H1 (cell line): ENCODE measurements at regions not wholly inside any gene's neighbourhood (a gene's known extent, or its start where the extent isn't known, plus 50 kb on each side); places are given as distances from the start of the nearest gene placed in this dataset.

Source experiments
- CTCF ChIA-PET: fragments of 300-600 bp; sonication (Branson Sonifier 250); formaldehyde crosslinking; loops from one replicate; lab custom pipeline; 2021; ENCODE audit not compliant: partially characterized antibody; lab: Charles Lee
- POLR2A ChIA-PET: fragments of 300-600 bp; sonication (Branson Sonifier 250); formaldehyde crosslinking; loops from one replicate; lab custom pipeline; 2021; ENCODE audit warnings: inconsistent platforms; ENCODE audit not compliant: partially characterized antibody; lab: Charles Lee
- DNase-seq, 2 experiments: peaks; one replicate each; pipeline versions ENCODE4 v3.0.0 to v3.0.0-alpha.2; 2010 to 2022; ENCODE audit warnings: low spot score in 2 of 2, low read depth in 1 of 2, mixed read lengths in 1 of 2
- FAIRE-seq: peaks from 2 replicates; lab custom pipeline; 2011; peaks lifted over from hg19 to GRCh38; lab: Jason Lieb, UNC
- H2AFZ ChIP-seq: 2 replicates; pipeline ENCODE4 v1.8.1; 2012; ENCODE audit warnings: low read length, inconsistent platforms
- H2AK5ac ChIP-seq: 2 replicates; pipeline ENCODE4 v1.6.1; 2013; ENCODE audit warnings: low read depth, low read length
- H2BK120ac ChIP-seq: replicated peaks from 2 replicates; pipeline ENCODE3; 2013; ENCODE audit warnings: low read depth, low read length, inconsistent platforms
- H2BK12ac ChIP-seq: 2 replicates; pipeline ENCODE4 v1.6.1; 2013; ENCODE audit warnings: low read depth, low read length
- H2BK15ac ChIP-seq: 2 replicates; pipeline ENCODE4 v1.6.1; 2013; ENCODE audit warnings: low read length
- H2BK20ac ChIP-seq: 2 replicates; pipeline ENCODE4 v1.6.1; 2013; ENCODE audit warnings: low read length
- H2BK5ac ChIP-seq: 2 replicates; pipeline ENCODE4 v1.6.1; 2013; ENCODE audit warnings: low read depth, low read length
- H3K14ac ChIP-seq: 2 replicates; pipeline ENCODE4 v1.6.1; 2013; ENCODE audit warnings: inconsistent platforms; ENCODE audit not compliant: insufficient read length
- H3K18ac ChIP-seq: 2 replicates; pipeline ENCODE4 v1.6.1; 2013; ENCODE audit warnings: low read length; ENCODE audit errors: extremely low read depth
- H3K23ac ChIP-seq: 2 replicates; pipeline ENCODE4 v1.6.1; 2013; ENCODE audit warnings: inconsistent platforms; ENCODE audit not compliant: insufficient read length
- H3K23me2 ChIP-seq: 2 replicates; pipeline ENCODE4 v1.6.1; 2013; ENCODE audit warnings: low read depth, low read length
- H3K27ac ChIP-seq: 2 replicates; pipeline ENCODE4 v1.6.1; 2011; ENCODE audit warnings: low read depth, low read length, inconsistent platforms
- H3K27me3 ChIP-seq, 4 experiments: replicated peaks in 1 of 4; 1 replicate in 1 of 4; 2 replicates in 3 of 4; pipeline versions ENCODE4 v1.6.1 to v1.8.1; 2011 to 2013; ENCODE audit warnings: low read length in 3 of 4, mild to moderate bottlenecking in 3 of 4, inconsistent platforms in 2 of 4, mixed read lengths in 2 of 4, moderate library complexity in 1 of 4; ENCODE audit not compliant: control insufficient read depth in 3 of 4, insufficient read depth in 3 of 4; ENCODE audit errors: extremely low read depth in 1 of 4
- H3K36me3 ChIP-seq, 4 experiments: 2 replicates each; pipeline versions ENCODE4 v1.6.1 to v1.8.1; 2011 to 2013; ENCODE audit warnings: mild to moderate bottlenecking in 4 of 4, low read length in 3 of 4, moderate library complexity in 2 of 4, control low read depth in 1 of 4, inconsistent platforms in 1 of 4; ENCODE audit not compliant: insufficient read depth in 4 of 4, control insufficient read depth in 2 of 4
- H3K4ac ChIP-seq: replicated peaks from 2 replicates; pipeline ENCODE3; 2013; ENCODE audit warnings: low read length, low read depth, mixed read lengths, inconsistent platforms; ENCODE audit not compliant: insufficient read length
- H3K4me1 ChIP-seq, 4 experiments: replicated peaks in 1 of 4; 1 replicate in 1 of 4; 2 replicates in 3 of 4; pipeline versions ENCODE4 v1.6.1 to v1.8.1; 2011 to 2013; ENCODE audit warnings: low read length in 3 of 4, inconsistent platforms in 2 of 4, mixed read lengths in 1 of 4; ENCODE audit not compliant: insufficient read depth in 4 of 4, control insufficient read depth in 3 of 4
- H3K4me2 ChIP-seq, 2 experiments: 2 replicates each; pipeline versions ENCODE4 v1.6.1 to v1.8.1; 2011 to 2013; ENCODE audit warnings: low read depth in 2 of 2, low read length in 2 of 2, control low read depth in 1 of 2, inconsistent platforms in 1 of 2, mild to moderate bottlenecking in 1 of 2; ENCODE audit not compliant: insufficient read depth in 1 of 2
- H3K4me3 ChIP-seq, 4 experiments: fragments of 200-600, 300-600 bp in 1 of 4; sonication (generic), shearing (Covaris generic), sonication (Bioruptor Twin) in 1 of 4; 2 replicates each; pipeline versions ENCODE4 v1.5.1 to v1.8.1; 2011 to 2016; ENCODE audit warnings: low read length in 4 of 4, low read depth in 3 of 4, control low read depth in 2 of 4, inconsistent platforms in 2 of 4, mild to moderate bottlenecking in 2 of 4, mixed read lengths in 1 of 4, moderate library complexity in 1 of 4; ENCODE audit not compliant: insufficient read depth in 2 of 4; ENCODE audit errors: extremely low read depth in 1 of 4
- H3K56ac ChIP-seq: replicated peaks from 2 replicates; pipeline ENCODE3; 2013; ENCODE audit warnings: low read depth, mild to moderate bottlenecking, mixed read lengths, low read length, inconsistent platforms; ENCODE audit not compliant: insufficient read length
- H3K79me1 ChIP-seq: 2 replicates; pipeline ENCODE4 v1.6.1; 2013; ENCODE audit warnings: low read depth, low read length, control low read depth
- H3K79me2 ChIP-seq, 2 experiments: 2 replicates each; pipeline versions ENCODE4 v1.6.1 to v1.8.1; 2012 to 2013; ENCODE audit warnings: low read length in 2 of 2, mild to moderate bottlenecking in 2 of 2, inconsistent platforms in 1 of 2; ENCODE audit not compliant: insufficient read depth in 2 of 2, control insufficient read depth in 1 of 2
- H3K9ac ChIP-seq, 4 experiments: replicated peaks in 1 of 4; 1 replicate in 1 of 4; 2 replicates in 3 of 4; pipeline versions ENCODE4 v1.6.1 to v1.8.1; 2011 to 2013; ENCODE audit warnings: low read depth in 3 of 4, low read length in 3 of 4, control low read depth in 2 of 4, mild to moderate bottlenecking in 2 of 4, moderate library complexity in 2 of 4, inconsistent platforms in 1 of 4; ENCODE audit errors: extremely low read depth in 1 of 4
- H3K9me3 ChIP-seq, 2 experiments: 2 replicates each; pipeline versions ENCODE4 v1.6.1 to v1.8.1; 2012 to 2013; ENCODE audit warnings: mild to moderate bottlenecking in 2 of 2, moderate library complexity in 2 of 2, control low read depth in 1 of 2, inconsistent platforms in 1 of 2, low read depth in 1 of 2, low read length in 1 of 2, mixed read lengths in 1 of 2; ENCODE audit not compliant: insufficient read depth in 2 of 2
- H4K20me1 ChIP-seq, 2 experiments: replicated peaks in 1 of 2; 2 replicates each; pipeline versions ENCODE3 to v1.8.1; 2011 to 2013; ENCODE audit warnings: inconsistent platforms in 2 of 2, low read length in 2 of 2, mild to moderate bottlenecking in 1 of 2; ENCODE audit not compliant: insufficient read depth in 2 of 2, control insufficient read depth in 1 of 2
- H4K5ac ChIP-seq: 2 replicates; pipeline ENCODE4 v1.6.1; 2013; ENCODE audit warnings: low read length, low read depth, mixed read lengths, inconsistent platforms; ENCODE audit not compliant: insufficient read length
- H4K8ac ChIP-seq: 2 replicates; pipeline ENCODE4 v1.8.0; 2013; ENCODE audit warnings: mild to moderate bottlenecking, moderate library complexity, low read length, inconsistent platforms; ENCODE audit not compliant: insufficient read depth; ENCODE audit errors: extremely low read depth
- H4K91ac ChIP-seq: replicated peaks from 2 replicates; pipeline ENCODE3; 2013; ENCODE audit warnings: low read length, mixed read lengths, inconsistent platforms; ENCODE audit not compliant: insufficient read length
- ASH2L ChIP-seq: fragments of 200-600, 300-600 bp; sonication (generic); IDR thresholded peaks from one replicate; pipeline ENCODE4 v1.7.1; 2017; ENCODE audit warnings: low read length
- BCL11A ChIP-seq, 2 experiments: IDR thresholded peaks; one replicate each; pipeline ENCODE4 v1.6.1; 2011; ENCODE audit warnings: low read depth in 2 of 2, low read length in 2 of 2, mild to moderate bottlenecking in 2 of 2
- CHD1 ChIP-seq: IDR thresholded peaks from 2 replicates; pipeline ENCODE4 v1.6.1; 2012; ENCODE audit warnings: low read depth, low read length, improper control_type of control experiment
- HDAC2 ChIP-seq, 2 experiments: fragments of 300-600 bp in 1 of 2; sonication (generic) in 1 of 2; IDR thresholded peaks; 2 replicates each; pipeline ENCODE4 v1.6.1; 2011 to 2012; ENCODE audit warnings: low read depth in 2 of 2, low read length in 2 of 2, mild to moderate bottlenecking in 2 of 2, moderate library complexity in 2 of 2, borderline replicate concordance in 1 of 2, inconsistent platforms in 1 of 2
- PHF8 ChIP-seq: fragments of 200-600 bp; sonication (generic); conservative IDR thresholded peaks from 2 replicates; pipeline ENCODE4 v1.7.1; 2012; ENCODE audit warnings: low read depth, mild to moderate bottlenecking, inconsistent platforms, low read length, moderate library complexity
- SIX5 ChIP-seq: IDR thresholded peaks from 2 replicates; pipeline ENCODE4 v1.6.1; 2011; ENCODE audit warnings: mild to moderate bottlenecking, low read depth, low read length
- WGBS, 2 experiments: shearing (Covaris generic) in 1 of 2; methylation state at CpG; one replicate each; pipeline versions ENCODE4 v1.1.6 to v1.1.7; 2013 to 2015; ENCODE audit warnings: low lambda C conversion rate in 2 of 2, mixed read lengths in 2 of 2, inconsistent platforms in 1 of 2, low coverage in 1 of 2, missing lambda C conversion rate in 1 of 2; ENCODE audit not compliant: insufficient replicate concordance in 2 of 2, insufficient coverage in 1 of 2, insufficient read length in 1 of 2; ENCODE audit errors: extremely low coverage in 1 of 2, missing lambda C conversion rate in 1 of 2; 5-methylcytosine and 5-hydroxymethylcytosine counted together
- TF ChIP-seq, protein P1 (sequence below): IDR thresholded peaks from 2 replicates; pipeline ENCODE4 v1.6.1; 2011; ENCODE audit warnings: low read depth, mild to moderate bottlenecking, low read length; ENCODE audit not compliant: insufficient read depth

DNA sequence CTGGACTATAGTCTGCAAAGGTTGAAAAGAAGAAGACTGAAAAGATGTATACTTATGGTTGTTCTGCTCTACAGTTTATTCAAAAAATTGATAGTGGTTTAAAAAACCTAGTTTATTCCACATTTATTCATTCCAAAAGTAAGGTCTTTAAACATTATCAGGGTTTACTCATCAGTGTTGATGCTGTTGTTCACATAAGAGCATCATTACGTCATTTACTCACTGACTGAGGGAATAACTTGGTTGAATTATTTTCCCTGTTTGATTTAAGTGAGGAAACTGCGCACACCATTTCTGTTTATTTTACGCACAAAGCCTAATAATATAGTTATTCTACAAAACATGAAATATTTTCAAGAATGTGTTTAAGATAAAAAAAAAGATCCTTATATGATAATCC lies 303.1 kb upstream of the PRKD1 start:
- Histone ChIP-seq H3K23me2 (no peaks in the 10 kb centered on the region), H3K9ac (no peak overlapping the region), H3K14ac (no peak overlapping the region), H3K27me3 (no peaks in the 10 kb centered on the region), H2AFZ (no peak overlapping the region), H3K36me3 (no peaks in the 10 kb centered on the region), H3K79me2 (no peaks in the 10 kb centered on the region), H3K23ac (no peak overlapping the region), H4K20me1 (no peaks in the 10 kb centered on the region), H3K4me1 (no peaks in the 10 kb centered on the region), H2AK5ac (no peak overlapping the region), H3K9me3 (no peaks in the 10 kb centered on the region), H4K8ac (no peak overlapping the region), H3K18ac (no peak overlapping the region), H3K4ac (no peak overlapping the region), H3K56ac (no peak overlapping the region), H3K4me2 (no peak overlapping the region), H2BK15ac (no peak overlapping the region), H2BK20ac (no peak overlapping the region), H2BK5ac (no peak overlapping the region), H4K91ac (no peak overlapping the region), H2BK120ac (no peak overlapping the region), H4K5ac (no peak overlapping the region), H3K4me3 (no peak overlapping the region), H3K79me1 (no peaks in the 10 kb centered on the region), H3K27ac (no peak overlapping the region), H2BK12ac (no peak overlapping the region)
- FAIRE-seq (no peak), DNase-seq (no peak)
- 93% methylated on average over 3 of the region's 3 CpGs; no CpG with 5 or more reads in 1 of the 2 experiments for whole genome bisulfite sequencing, 2 experiments
- POLR2A ChIA-PET = no interaction called here
- TF ChIP-seq ASH2L (no peak), PHF8 (no peak), SIX5 (no peak), CHD1 (no peak), HDAC2 (IDR thresholded peaks at IDR 0.05; ENCODE audit: borderline replicate concordance in 1 of 2, low read depth in 2 of 2, low read length in 2 of 2) (no peak), BCL11A (IDR thresholded peaks at IDR 0.05; ENCODE audit: low read depth in 2 of 2, low read length in 2 of 2) (no peak)
- TF ChIP-seq, protein P1, sequence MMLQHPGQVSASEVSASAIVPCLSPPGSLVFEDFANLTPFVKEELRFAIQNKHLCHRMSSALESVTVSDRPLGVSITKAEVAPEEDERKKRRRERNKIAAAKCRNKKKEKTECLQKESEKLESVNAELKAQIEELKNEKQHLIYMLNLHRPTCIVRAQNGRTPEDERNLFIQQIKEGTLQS = no peak
- CTCF ChIA-PET = no interaction called here
